ENCODE measurements at regions not wholly inside any gene's neighbourhood (a gene's known extent, or its start where the extent isn't known, plus 50 kb on each side); places are given as distances from the start of the nearest gene placed in this dataset.

DNA sequence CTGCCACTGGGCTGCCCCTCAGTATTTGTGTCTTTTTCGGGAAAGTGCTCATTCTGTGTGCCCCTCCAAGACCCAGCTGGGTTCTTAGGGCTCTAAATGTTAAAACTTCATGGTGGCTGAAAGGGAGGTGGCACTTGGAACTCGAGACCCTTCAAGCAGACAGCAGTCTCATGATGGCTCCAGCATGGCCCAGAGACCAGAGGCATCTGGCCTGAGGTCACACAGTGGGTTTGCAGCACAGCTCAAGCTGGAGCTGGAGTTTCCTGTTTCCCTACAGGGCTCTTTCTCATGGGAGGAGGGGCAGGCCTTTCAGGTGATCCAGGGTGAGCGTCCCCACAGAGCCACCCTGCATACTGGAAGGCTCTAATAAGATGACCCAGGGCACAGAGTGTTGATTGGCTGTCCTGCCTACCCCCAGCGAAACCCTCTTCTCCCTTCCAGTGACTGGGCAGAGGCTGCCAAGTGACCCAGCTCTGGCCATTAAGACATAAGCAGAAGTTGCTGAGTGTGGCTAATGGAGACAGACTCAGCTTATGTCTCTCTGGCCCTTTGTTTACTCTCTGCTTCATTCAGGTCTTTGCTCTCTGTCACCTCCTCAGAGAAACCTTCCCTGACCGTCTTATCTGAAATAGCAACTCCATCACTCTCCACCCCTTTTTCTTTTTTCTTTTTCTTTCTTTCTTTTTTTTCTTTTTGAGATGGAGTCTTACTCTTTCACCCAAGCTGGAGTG is 166.6 kb upstream of the SMAD3 start:
- DNase-seq (ENCODE audit: extremely low spot score, insufficient read length, low read depth): no peak

DNA sequence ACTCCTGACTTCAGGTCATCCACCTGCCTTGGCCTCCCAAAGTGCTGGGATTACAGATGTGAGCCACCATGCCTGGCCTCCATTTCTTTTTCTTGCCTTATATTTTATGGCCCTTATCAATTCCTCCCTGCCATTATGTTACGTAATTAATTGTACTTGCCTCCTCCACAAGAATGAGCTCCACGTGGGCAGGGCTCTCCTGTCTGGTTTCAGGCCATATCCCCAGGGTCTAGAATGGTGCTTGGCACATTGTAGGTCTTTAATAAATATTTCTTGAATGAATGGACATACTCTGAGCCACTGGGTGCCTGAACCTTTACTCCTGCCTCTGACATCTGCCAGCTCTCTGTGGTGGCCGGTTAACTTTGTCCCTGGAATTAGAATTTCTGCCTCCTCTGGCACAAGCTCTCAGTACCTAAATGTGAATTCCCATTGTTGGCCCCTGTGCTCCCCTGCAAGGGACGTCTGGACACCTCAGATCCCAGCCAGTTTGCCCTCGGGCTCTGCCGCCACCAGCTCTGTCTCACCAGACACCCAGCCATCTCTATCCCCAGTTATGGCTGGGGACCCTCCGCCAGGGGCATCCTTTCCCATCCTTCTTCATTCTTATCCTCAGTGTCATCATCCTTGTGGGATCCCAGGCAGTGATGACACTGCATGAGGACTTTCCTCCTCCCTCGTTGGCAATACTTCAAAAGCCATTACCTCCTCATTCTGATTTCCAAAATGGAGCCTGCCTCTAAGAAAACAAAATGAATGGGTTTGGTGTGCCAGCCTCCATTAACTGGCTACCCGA is 165.6 kb upstream of the SMAD3 start:
- no peak for DNase-seq (ENCODE audit: extremely low spot score, insufficient read length, low read depth)
- no peak for FAIRE-seq

More for the DNA sequence above, 166.6 kb upstream of the SMAD3 start:
- FAIRE-seq: no peak

DNA sequence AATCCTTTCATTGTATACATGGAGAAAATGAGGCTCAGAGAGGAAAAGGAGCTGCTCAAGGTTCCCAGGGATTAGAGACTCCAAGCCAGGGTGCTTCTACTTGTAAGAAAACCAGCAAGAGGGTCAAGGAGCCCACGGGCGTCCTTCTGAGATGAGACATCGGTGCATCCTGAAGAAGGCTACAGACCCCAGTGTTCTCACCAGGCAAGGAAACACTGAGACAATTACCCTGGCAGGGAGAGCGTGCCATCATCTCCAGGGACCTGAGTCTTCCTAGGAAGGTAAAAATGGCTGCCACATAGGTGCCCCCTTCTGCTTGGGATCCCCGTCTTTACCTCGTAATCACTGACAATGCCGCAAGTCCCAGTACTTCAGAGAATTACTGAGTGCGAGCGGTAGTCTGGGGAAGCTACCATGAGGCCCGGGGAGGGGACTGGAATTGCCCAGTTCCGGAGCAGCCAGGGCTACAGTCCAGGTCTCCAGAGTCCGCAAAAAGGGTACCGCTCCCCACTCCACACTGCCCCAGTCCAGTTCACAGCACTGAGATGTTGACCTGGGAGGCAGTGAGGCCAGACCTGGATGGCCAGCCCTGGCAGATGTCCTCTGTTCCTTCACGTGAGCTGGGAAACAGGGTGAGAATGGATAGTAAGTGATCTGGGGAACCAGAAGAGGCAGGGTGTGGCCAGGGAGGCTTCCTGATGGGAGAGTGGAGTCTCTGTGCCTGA is 164.7 kb upstream of the SMAD3 start:
- FAIRE-seq (no peak), DNase-seq (ENCODE audit: extremely low spot score, insufficient read length, low read depth) (no peak)

DNA sequence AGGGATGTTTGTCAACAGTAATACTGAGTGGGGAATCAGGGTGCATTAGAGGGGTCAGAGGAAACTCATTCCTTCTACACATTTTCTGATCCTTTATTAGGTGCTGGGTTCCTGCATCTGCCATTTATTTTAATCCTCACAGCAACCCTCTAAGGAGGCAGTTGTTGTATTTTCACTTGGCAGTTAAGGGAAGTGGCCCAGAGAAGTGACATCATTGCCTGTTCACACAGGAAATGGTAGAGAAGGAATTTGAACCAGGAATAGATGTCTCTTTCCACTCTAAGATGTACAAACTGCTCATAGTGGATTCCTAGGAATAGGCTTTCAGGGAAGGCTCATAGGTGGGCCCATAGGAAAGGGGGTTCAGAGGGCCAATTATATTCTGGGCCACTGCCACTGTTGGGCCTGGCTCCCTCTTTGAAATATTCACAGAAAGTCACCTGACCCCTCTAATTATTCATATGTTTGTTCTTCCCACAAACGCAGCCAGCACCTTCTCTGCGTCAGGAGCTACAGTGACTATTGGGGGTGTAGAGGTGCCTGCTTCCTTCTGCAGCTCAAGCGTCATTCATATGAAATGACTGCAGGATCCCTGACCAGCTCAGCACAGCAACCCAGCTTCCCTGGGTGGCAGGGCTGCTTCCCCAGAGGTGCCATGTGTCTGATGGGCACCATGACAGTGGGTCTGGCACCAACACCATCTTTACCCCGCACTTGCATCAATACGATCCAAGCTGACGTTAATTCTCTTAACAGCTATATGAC is 163.9 kb upstream of the SMAD3 start:
- no peak for FAIRE-seq
- DNase-seq (ENCODE audit: extremely low spot score, insufficient read length, low read depth): no peak

DNA sequence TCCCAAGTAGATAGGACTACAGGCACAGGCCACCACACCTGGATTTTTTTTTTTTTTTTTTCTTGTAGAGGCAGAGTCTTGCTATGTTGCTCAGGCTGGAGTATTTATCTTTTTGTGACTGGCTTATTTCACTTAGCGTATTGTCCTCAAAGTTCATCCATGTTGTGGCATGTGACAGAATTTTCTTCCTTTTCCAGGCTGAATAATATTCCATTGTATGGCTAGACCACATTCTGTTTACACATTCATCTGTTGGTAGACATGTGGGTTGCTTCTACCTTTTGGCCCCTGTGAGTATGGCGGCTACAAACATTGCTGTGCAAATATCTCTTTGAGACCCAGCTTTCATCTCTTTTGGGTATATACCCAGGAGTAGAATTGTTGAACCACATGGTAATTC is 160.2 kb upstream of the SMAD3 start:
- DNase-seq (ENCODE audit: extremely low spot score, insufficient read length, low read depth) (no peak), FAIRE-seq (no peak)

DNA sequence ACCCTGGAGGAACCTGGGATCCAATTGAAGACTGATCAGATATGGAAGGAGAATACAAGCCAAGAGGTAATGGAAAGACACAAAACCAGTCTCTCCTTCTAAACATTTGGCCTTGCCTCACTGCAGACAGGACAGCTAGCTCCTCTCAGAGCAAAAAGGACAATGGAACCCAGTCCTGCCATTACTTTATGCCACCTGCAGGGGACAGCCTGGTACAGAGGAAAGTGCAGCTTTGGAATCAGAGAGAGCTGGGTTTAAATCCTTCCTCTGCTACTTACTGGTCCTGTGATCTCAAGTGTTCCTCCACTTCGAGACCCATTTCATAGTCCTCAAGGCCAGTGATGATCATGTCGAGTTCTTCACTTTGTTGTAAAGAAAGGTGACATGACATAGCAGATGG is 159.4 kb upstream of the SMAD3 start:
- DNase-seq (ENCODE audit: extremely low spot score, insufficient read length, low read depth): no peak
- FAIRE-seq: no peak

DNA sequence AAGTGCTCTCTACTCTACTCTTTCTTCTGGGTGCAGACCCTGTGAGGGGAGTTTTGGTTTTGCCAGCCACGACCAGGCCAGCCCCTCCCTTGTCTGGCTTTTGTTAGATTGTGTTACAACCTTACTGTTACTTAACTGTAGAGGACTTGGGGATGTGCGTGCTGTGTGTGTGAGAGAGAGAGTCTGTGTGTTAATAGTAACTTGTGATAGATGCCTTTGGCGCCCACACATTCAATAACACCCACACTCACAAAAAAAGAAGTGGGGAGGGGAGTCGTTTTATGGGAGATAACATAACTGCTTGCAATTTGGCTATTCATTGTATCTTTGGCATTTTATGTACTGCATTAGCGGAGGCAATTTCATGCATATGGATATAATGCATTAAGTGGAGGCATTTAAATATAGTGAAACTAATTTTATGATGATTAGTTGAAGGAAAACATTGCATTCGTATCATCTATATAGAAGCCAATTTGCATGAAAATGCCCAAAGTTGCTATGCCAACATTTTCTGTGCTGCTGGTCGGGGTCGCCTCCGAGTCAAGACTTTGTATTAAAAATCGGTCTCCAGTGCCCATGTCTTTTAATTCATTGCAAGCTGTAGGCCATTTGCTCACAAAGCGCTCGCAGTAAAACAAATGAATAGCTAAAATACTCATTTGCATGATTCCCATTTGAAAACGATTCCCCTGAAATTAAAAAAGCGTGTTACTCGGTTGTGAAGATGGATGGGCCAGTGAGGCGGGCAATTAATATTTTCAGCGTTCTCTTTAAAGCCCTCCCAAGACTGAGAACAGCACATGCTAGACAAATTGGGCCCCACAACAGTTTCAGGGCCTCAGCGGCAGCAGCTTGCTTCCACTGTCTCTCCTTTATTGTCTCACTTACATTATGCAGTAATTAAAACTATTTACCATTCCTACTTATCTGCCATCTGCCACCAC is 158.5 kb upstream of the SMAD3 start:
- DNase-seq (ENCODE audit: extremely low spot score, insufficient read length, low read depth): no peak
- FAIRE-seq: no peak

DNA sequence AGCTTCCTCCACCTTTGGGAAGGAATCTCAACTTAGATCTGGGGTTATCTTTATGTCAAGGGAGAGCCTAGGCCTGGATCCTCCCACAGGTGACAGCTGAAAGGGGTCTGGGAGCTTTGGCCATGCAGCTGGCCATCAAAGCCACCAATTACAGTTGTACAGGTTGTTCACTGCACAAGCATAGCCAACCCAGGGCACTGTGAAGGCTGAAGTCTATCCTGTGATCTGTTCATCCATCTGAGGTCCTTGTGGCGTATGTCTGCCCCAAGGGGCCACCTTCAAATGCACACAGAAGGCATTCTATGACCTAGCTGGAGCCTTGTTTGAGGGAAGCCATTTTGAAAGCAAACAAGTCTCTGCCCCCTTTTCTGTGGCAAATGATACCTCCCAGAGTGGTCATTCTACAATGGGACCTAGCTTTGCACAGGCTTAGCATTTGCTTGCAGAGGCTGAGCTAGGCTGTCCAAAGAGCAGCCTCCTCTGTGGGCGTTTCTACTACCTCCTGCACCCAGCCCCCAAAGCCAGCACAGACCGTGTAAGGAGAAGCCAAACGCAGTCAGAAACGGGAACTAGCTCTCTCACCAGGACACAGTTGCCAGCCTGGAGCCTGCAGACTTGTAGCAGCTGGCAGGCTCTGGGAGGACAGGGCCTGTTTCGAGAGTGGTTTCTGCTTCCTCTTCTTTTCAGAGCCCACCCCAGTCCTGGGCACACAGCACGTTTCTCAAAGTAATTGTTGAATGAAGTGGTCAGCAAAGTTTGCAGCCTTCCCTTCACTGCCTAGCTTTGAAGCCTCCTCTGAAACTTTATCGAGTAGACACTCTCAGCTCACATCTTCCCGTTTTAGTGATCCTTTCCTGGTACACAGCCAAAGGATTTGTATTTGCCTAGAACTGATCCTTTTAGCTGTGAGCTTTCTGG is 157.3 kb upstream of the SMAD3 start:
- FAIRE-seq (no peak), DNase-seq (ENCODE audit: extremely low spot score, insufficient read length, low read depth) (no peak)

DNA sequence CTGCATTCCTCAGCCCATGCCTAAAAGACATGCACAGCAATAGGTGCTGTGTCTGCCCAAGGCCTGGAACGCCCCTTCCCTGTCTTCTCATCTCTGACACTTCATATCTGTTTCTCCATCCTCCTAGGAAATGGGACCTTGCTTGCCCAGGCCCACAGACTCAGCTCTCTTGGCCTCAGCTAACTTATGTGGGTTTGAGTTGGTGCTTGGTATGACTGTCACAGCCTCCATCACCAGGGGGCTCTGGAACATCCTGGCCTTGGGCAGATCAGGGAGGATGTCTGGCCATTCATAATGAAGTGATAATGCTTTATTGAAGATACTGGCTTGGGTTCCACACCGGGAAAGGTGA is 156.7 kb upstream of the SMAD3 start:
- FAIRE-seq: no peak
- DNase-seq (ENCODE audit: extremely low spot score, insufficient read length, low read depth): no peak

DNA sequence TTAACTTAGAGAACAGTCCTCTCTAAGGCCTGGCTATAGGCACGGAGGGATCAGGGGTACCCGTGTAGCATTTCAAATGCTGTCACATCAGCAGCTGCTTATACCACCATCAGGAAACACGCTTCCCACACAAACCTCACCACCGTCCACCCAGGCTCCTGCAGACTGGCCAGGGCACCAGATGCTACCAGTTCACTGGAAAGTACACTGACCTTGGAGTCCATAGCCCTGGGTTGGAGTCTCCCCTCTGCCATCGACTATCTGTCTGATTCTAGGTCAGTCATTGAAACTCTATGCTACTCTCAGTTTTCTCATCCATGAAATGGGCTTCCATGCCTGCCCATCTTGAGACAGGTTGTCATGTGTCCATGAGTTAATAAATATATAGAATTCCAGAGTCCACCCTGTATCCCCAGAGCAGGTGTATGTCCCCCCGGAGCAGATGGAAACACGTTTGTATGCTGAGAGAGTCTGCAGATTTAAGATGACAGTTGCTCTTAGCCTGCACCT is 156.0 kb upstream of the SMAD3 start:
- DNase-seq (ENCODE audit: extremely low spot score, insufficient read length, low read depth): no peak
- no peak for FAIRE-seq

DNA sequence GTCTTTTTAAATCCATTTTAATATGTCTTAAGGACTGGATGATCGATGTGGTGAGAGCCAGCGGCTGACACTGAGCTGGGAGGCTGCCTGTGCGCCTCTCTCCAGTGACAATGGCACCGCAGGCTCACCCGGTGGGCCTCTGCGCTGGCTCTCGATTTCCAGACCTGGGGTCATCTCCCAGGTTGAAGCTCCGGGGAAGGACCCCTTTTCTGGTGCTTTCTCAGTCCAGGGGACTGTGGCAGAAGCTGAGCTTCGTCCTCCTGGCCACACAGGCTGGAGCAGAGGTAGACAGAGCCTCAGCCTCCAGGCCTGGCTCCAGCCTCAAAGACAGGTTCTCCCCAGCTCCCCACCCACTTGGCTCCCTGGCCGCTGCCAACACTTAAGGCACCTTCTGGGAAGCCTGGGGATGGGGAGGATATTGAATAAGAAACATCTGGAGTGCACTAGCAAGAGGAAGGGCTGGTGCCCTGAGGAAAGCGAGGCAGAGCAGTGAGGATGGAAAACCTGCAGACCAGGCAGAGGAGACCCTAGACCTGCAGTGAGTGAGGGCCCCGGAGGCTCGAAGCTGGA is 154.2 kb upstream of the SMAD3 start:
- FAIRE-seq (no peak), DNase-seq (ENCODE audit: extremely low spot score, insufficient read length, low read depth) (no peak)

DNA sequence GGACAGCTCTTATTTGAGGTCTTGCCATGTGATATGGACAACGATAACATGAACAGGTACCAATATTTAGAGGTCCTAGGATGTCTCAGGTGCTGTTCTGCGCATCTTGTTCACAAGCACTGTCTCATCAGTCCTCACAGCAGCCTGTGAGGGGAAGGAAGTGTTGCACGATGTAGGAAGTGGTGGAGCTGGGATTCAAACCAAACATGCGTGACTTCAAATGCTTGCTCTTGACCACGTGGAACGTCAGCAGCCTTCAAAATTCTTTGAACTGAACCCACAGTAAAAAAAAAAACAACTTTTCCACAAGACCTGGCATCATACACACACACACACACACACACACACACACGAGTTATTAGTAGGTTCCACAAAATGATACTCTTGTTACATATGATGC is 153.4 kb upstream of the SMAD3 start:
- DNase-seq (ENCODE audit: extremely low spot score, insufficient read length, low read depth): no peak

DNA sequence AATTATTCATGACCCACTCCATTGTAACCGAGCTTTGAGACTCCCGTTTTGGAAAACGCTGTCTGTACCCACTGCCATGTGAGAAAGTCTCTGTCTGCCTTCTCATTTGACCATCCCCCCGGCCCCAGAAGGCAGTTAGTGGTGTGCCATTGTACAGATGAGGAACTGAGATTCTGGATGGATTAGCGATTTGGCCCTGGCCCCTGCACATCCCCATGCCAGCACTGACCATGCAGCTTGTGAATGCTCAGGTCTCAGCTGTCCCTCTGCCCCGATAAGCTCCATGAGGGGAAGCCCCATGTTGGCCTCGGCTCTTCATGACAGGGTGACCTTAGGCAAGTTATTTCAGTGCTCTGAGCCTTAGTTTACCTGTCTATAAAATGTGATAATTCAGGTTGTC is 153.0 kb upstream of the SMAD3 start:
- FAIRE-seq (peak; percentile 24), DNase-seq (ENCODE audit: extremely low spot score, insufficient read length, low read depth) (no peak)

More for the DNA sequence above, 153.4 kb upstream of the SMAD3 start:
- FAIRE-seq: no peak

DNA sequence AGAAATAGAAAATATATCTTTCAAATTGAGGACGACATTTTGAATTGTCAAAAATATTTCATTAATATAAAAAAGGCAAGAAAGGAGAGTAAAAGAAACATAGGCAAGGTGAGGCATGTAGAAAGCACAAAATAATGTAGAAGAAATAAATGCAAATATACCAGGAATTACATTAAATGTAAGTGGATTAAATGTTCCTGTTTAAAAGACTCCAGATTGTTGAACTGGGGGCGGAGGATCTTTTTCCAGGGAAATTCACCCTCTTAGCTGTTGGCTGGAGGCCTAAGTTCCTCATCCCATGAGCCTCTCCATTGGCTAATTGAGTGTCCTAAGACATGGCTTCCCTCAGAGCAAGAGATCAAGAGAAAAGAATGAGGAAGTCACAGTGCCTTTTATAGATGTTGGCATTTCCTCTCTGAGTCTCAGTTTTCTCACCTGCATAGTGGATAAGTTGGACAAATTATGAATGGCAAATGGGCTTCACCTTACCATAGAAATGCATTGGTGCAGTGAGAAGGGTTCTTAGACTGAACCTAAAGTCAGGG is 147.4 kb upstream of the SMAD3 start:
- no peak for FAIRE-seq
- DNase-seq (ENCODE audit: extremely low spot score, insufficient read length, low read depth): no peak

DNA sequence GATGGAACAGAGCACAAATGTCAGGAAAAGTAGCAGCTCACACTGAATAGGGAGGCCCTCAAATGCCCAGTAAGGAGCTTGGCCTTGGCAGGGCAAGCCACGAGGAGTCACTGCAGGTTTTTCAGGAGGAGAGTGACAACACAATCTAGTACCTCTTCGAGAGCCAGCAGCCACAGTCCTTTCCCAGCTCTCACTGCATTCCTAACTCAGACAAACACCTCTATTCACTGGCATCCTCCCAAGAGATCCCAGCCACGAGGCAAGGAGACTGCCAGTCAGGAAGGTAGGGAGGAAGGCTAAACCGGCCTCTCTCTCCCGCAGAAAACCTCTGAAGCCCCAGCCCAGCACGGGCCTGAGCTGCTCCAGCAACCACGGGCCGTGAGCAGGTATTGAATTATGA is 146.0 kb upstream of the SMAD3 start:
- no peak for FAIRE-seq
- no peak for DNase-seq (ENCODE audit: extremely low spot score, insufficient read length, low read depth)

DNA sequence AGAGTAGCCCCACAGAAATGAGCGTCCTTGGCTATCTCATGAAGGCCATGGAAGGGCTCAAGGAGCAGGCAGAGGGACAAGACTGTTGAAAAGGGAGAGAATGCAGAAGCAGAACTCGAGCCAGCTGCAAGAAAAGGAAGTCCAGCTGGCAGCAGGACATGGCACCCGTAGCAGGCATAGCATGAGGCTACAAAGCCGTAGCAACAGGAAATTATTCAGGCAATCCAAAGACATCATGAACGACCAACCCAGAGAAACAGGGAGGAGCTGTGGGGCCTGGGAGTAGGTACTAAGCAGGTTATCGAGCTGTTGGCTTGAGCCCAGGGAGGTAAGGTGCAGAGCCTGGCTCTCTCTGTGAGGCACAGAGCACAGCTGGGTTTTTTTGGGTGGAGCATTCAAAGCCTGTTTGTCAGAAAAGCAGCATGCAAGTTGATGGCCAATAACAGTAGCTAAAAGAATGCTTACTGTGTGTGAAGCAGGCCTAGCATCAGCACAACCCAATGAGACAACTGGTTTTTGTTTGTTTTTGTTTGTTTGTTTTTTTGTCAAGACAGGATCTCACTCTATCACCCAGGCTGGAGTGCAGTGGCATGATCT is 144.0 kb upstream of the SMAD3 start:
- FAIRE-seq: no peak
- DNase-seq (ENCODE audit: extremely low spot score, insufficient read length, low read depth): no peak

DNA sequence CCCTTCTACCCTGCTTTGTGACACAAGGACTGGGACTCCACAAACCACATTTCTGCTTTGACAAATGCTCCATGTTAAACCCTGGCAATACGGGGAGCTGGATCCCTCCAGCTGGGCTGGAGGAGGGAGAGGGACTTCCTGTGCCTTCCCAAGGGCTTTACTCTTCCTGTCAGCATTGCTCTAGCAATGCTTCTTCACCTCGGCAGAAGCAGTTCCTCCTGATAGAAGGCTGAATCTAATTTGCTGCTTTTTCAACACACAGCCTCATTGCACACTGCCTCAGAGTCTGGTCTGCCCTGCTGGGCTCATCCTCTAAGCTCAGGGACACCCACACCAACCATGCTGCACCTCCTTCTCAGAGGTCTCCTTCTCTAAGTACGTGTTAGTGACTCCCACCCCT is 142.8 kb upstream of the SMAD3 start:
- no peak for FAIRE-seq
- no peak for DNase-seq (ENCODE audit: extremely low spot score, insufficient read length, low read depth)

Data from GM18507 (cell line).